ENCODE measurements at regions not wholly inside any gene's neighbourhood (a gene's known extent, or its start where the extent isn't known, plus 50 kb on each side); places are given as distances from the start of the nearest gene placed in this dataset.

- in situ Hi-C loops (cut with MboI; ENCODE audit: low sequenced_read_pairs) = no loop called here
- Histone ChIP-seq H2BK120ac (ENCODE audit: low read depth, low read length) (no peak overlapping the region), H3K9ac (ENCODE audit: low read depth, low read length) (no peak overlapping the region), H3K36me3 (ENCODE audit: control insufficient read depth, insufficient read depth, low read length) (no peaks in the 10 kb centered on the region), H2AK9ac (replicated peaks; ENCODE audit: low read depth, low read length, poor library complexity) (no peak overlapping the region), H2AK5ac (ENCODE audit: low read depth, low read length) (no peak overlapping the region), H2BK5ac (ENCODE audit: low read depth, low read length, poor library complexity, severe bottlenecking) (no peak overlapping the region), H4K91ac (ENCODE audit: insufficient read depth, low read depth, low read length) (no peak overlapping the region), H3K79me1 (ENCODE audit: low read depth in 1 of 2, low read length in 2 of 2) (no peaks in the 10 kb centered on the region), H3K4ac (ENCODE audit: low read depth, low read length) (no peak overlapping the region), H3K14ac (replicated peaks; ENCODE audit: low read depth, low read length) (no peak overlapping the region), H3K27ac (ENCODE audit: insufficient read depth, low read length) (no peak overlapping the region), H3K9me1 (ENCODE audit: insufficient read depth, low read length) (no peaks in the 10 kb centered on the region), H2BK15ac (ENCODE audit: low read depth, low read length) (no peak overlapping the region), H3K4me1 (ENCODE audit: control insufficient read depth, insufficient read depth, low read length) (no peaks in the 10 kb centered on the region), H4K20me1 (ENCODE audit: insufficient read depth, low read length) (no peaks in the 10 kb centered on the region), H3K4me3 (ENCODE audit: insufficient read depth, low read depth, low read length) (no peak overlapping the region), H2BK20ac (ENCODE audit: low read depth, low read length) (no peak overlapping the region), H3K9me3 (ENCODE audit: control insufficient read depth, insufficient read depth, low read length) (peaks cover 21% of the 10 kb centered on the region; the same call in 1 of the 2 replicates), H2AFZ (replicated peaks; ENCODE audit: low read length, poor library complexity) (no peak overlapping the region), H3K23ac (ENCODE audit: low read depth, low read length) (no peak overlapping the region), H4K8ac (ENCODE audit: low read depth in 2 of 2, low read length in 2 of 2) (no peak overlapping the region), H3K18ac (ENCODE audit: low read depth, low read length) (no peak overlapping the region), H3K56ac (ENCODE audit: extremely low read depth, insufficient read depth, low read length) (no peak overlapping the region), H3K4me2 (ENCODE audit: low read depth, low read length) (no peak overlapping the region), H3K27me3 (ENCODE audit: control insufficient read depth, insufficient read depth, low read length) (no peaks in the 10 kb centered on the region), H4K5ac (ENCODE audit: low read depth, low read length) (no peak overlapping the region)
- no peak for DNase-seq
- ATAC-seq (ENCODE audit: low read depth) = no peak
- BruUV-seq (replicated peaks) = no TSS peak
- TF ChIP-seq FOS (IDR thresholded peaks at IDR 0.05; ENCODE audit: low read depth, low read length) = no peak
- no peak for TF ChIP-seq CEBPB (IDR thresholded peaks at IDR 0.05; ENCODE audit: low read depth, low read length)
- TF ChIP-seq POLR2A (IDR thresholded peaks at IDR 0.05; ENCODE audit: low read depth, low read length) = no peak
- no peak for TF ChIP-seq BHLHE40 (IDR thresholded peaks at IDR 0.05; ENCODE audit: low read depth, low read length)
- no peak for TF ChIP-seq MXI1 (IDR thresholded peaks at IDR 0.05; ENCODE audit: borderline replicate concordance, low read depth, low read length)
- no peak for TF ChIP-seq RFX5 (IDR thresholded peaks at IDR 0.05; ENCODE audit: low read depth, low read length)
- no peak for TF ChIP-seq ELK1 (IDR thresholded peaks at IDR 0.05; ENCODE audit: borderline replicate concordance, low read depth, low read length)
- TF ChIP-seq SMC3 (IDR thresholded peaks at IDR 0.05; ENCODE audit: low read depth, low read length) = no peak
- no peak for TF ChIP-seq MAZ (IDR thresholded peaks at IDR 0.05; ENCODE audit: borderline replicate concordance, low read depth, low read length)
- TF ChIP-seq USF2 (IDR thresholded peaks at IDR 0.05; ENCODE audit: low read depth, low read length) = no peak
- no peak for TF ChIP-seq CTCF (conservative IDR thresholded peaks at IDR 0.05; ENCODE audit: low read depth, low read length)
- intact Hi-C loops (cut with micrococcal nuclease) = no loop called here
- dilution Hi-C loops (cut with HindIII; ENCODE audit: low sequenced_read_pairs, unreplicated experiment) = no loop called here
- 67% methylated on average over 14 of the region's 22 CpGs; no CpG with 5 or more reads in 1 of the 2 experiments for WGBS, 2 experiments (ENCODE audit: extremely low coverage in 2 of 2, insufficient read length in 1 of 2)
- CTCF ChIA-PET = no interaction called here
- POLR2A ChIA-PET (ENCODE audit: unreplicated experiment) = no interaction called here
These were observed 1350.5 kb downstream of the BRD1 start for GRCh38 chr22:48477031-48477721.

Measured in IMR-90 (cell line).